H1 (cell line): ENCODE measurements at regions not wholly inside any gene's neighbourhood (a gene's known extent, or its start where the extent isn't known, plus 50 kb on each side); places are given as distances from the start of the nearest gene placed in this dataset.

Source experiments
- CTCF ChIA-PET: fragments of 300-600 bp; sonication (Branson Sonifier 250); formaldehyde crosslinking; loops from one replicate; lab custom pipeline; 2021; ENCODE audit not compliant: partially characterized antibody; lab: Charles Lee
- POLR2A ChIA-PET: fragments of 300-600 bp; sonication (Branson Sonifier 250); formaldehyde crosslinking; loops from one replicate; lab custom pipeline; 2021; ENCODE audit warnings: inconsistent platforms; ENCODE audit not compliant: partially characterized antibody; lab: Charles Lee
- DNase-seq, 2 experiments: peaks; one replicate each; pipeline versions ENCODE4 v3.0.0 to v3.0.0-alpha.2; 2010 to 2022; ENCODE audit warnings: low spot score in 2 of 2, low read depth in 1 of 2, mixed read lengths in 1 of 2
- FAIRE-seq: peaks from 2 replicates; lab custom pipeline; 2011; peaks lifted over from hg19 to GRCh38; lab: Jason Lieb, UNC
- H2AFZ ChIP-seq: 2 replicates; pipeline ENCODE4 v1.8.1; 2012; ENCODE audit warnings: low read length, inconsistent platforms
- H2AK5ac ChIP-seq: 2 replicates; pipeline ENCODE4 v1.6.1; 2013; ENCODE audit warnings: low read depth, low read length
- H2BK120ac ChIP-seq: replicated peaks from 2 replicates; pipeline ENCODE3; 2013; ENCODE audit warnings: low read depth, low read length, inconsistent platforms
- H2BK12ac ChIP-seq: 2 replicates; pipeline ENCODE4 v1.6.1; 2013; ENCODE audit warnings: low read depth, low read length
- H2BK15ac ChIP-seq: 2 replicates; pipeline ENCODE4 v1.6.1; 2013; ENCODE audit warnings: low read length
- H2BK20ac ChIP-seq: 2 replicates; pipeline ENCODE4 v1.6.1; 2013; ENCODE audit warnings: low read length
- H2BK5ac ChIP-seq: 2 replicates; pipeline ENCODE4 v1.6.1; 2013; ENCODE audit warnings: low read depth, low read length
- H3K14ac ChIP-seq: 2 replicates; pipeline ENCODE4 v1.6.1; 2013; ENCODE audit warnings: inconsistent platforms; ENCODE audit not compliant: insufficient read length
- H3K18ac ChIP-seq: 2 replicates; pipeline ENCODE4 v1.6.1; 2013; ENCODE audit warnings: low read length; ENCODE audit errors: extremely low read depth
- H3K23ac ChIP-seq: 2 replicates; pipeline ENCODE4 v1.6.1; 2013; ENCODE audit warnings: inconsistent platforms; ENCODE audit not compliant: insufficient read length
- H3K23me2 ChIP-seq: 2 replicates; pipeline ENCODE4 v1.6.1; 2013; ENCODE audit warnings: low read depth, low read length
- H3K27ac ChIP-seq: 2 replicates; pipeline ENCODE4 v1.6.1; 2011; ENCODE audit warnings: low read depth, low read length, inconsistent platforms
- H3K27me3 ChIP-seq, 4 experiments: replicated peaks in 1 of 4; 1 replicate in 1 of 4; 2 replicates in 3 of 4; pipeline versions ENCODE4 v1.6.1 to v1.8.1; 2011 to 2013; ENCODE audit warnings: low read length in 3 of 4, mild to moderate bottlenecking in 3 of 4, inconsistent platforms in 2 of 4, mixed read lengths in 2 of 4, moderate library complexity in 1 of 4; ENCODE audit not compliant: control insufficient read depth in 3 of 4, insufficient read depth in 3 of 4; ENCODE audit errors: extremely low read depth in 1 of 4
- H3K36me3 ChIP-seq, 4 experiments: 2 replicates each; pipeline versions ENCODE4 v1.6.1 to v1.8.1; 2011 to 2013; ENCODE audit warnings: mild to moderate bottlenecking in 4 of 4, low read length in 3 of 4, moderate library complexity in 2 of 4, control low read depth in 1 of 4, inconsistent platforms in 1 of 4; ENCODE audit not compliant: insufficient read depth in 4 of 4, control insufficient read depth in 2 of 4
- H3K4ac ChIP-seq: replicated peaks from 2 replicates; pipeline ENCODE3; 2013; ENCODE audit warnings: low read length, low read depth, mixed read lengths, inconsistent platforms; ENCODE audit not compliant: insufficient read length
- H3K4me1 ChIP-seq, 4 experiments: replicated peaks in 1 of 4; 1 replicate in 1 of 4; 2 replicates in 3 of 4; pipeline versions ENCODE4 v1.6.1 to v1.8.1; 2011 to 2013; ENCODE audit warnings: low read length in 3 of 4, inconsistent platforms in 2 of 4, mixed read lengths in 1 of 4; ENCODE audit not compliant: insufficient read depth in 4 of 4, control insufficient read depth in 3 of 4
- H3K4me2 ChIP-seq, 2 experiments: 2 replicates each; pipeline versions ENCODE4 v1.6.1 to v1.8.1; 2011 to 2013; ENCODE audit warnings: low read depth in 2 of 2, low read length in 2 of 2, control low read depth in 1 of 2, inconsistent platforms in 1 of 2, mild to moderate bottlenecking in 1 of 2; ENCODE audit not compliant: insufficient read depth in 1 of 2
- H3K4me3 ChIP-seq, 4 experiments: fragments of 200-600, 300-600 bp in 1 of 4; sonication (generic), shearing (Covaris generic), sonication (Bioruptor Twin) in 1 of 4; 2 replicates each; pipeline versions ENCODE4 v1.5.1 to v1.8.1; 2011 to 2016; ENCODE audit warnings: low read length in 4 of 4, low read depth in 3 of 4, control low read depth in 2 of 4, inconsistent platforms in 2 of 4, mild to moderate bottlenecking in 2 of 4, mixed read lengths in 1 of 4, moderate library complexity in 1 of 4; ENCODE audit not compliant: insufficient read depth in 2 of 4; ENCODE audit errors: extremely low read depth in 1 of 4
- H3K56ac ChIP-seq: replicated peaks from 2 replicates; pipeline ENCODE3; 2013; ENCODE audit warnings: low read depth, mild to moderate bottlenecking, mixed read lengths, low read length, inconsistent platforms; ENCODE audit not compliant: insufficient read length
- H3K79me1 ChIP-seq: 2 replicates; pipeline ENCODE4 v1.6.1; 2013; ENCODE audit warnings: low read depth, low read length, control low read depth
- H3K79me2 ChIP-seq, 2 experiments: 2 replicates each; pipeline versions ENCODE4 v1.6.1 to v1.8.1; 2012 to 2013; ENCODE audit warnings: low read length in 2 of 2, mild to moderate bottlenecking in 2 of 2, inconsistent platforms in 1 of 2; ENCODE audit not compliant: insufficient read depth in 2 of 2, control insufficient read depth in 1 of 2
- H3K9ac ChIP-seq, 4 experiments: replicated peaks in 1 of 4; 1 replicate in 1 of 4; 2 replicates in 3 of 4; pipeline versions ENCODE4 v1.6.1 to v1.8.1; 2011 to 2013; ENCODE audit warnings: low read depth in 3 of 4, low read length in 3 of 4, control low read depth in 2 of 4, mild to moderate bottlenecking in 2 of 4, moderate library complexity in 2 of 4, inconsistent platforms in 1 of 4; ENCODE audit errors: extremely low read depth in 1 of 4
- H3K9me3 ChIP-seq, 2 experiments: 2 replicates each; pipeline versions ENCODE4 v1.6.1 to v1.8.1; 2012 to 2013; ENCODE audit warnings: mild to moderate bottlenecking in 2 of 2, moderate library complexity in 2 of 2, control low read depth in 1 of 2, inconsistent platforms in 1 of 2, low read depth in 1 of 2, low read length in 1 of 2, mixed read lengths in 1 of 2; ENCODE audit not compliant: insufficient read depth in 2 of 2
- H4K20me1 ChIP-seq, 2 experiments: replicated peaks in 1 of 2; 2 replicates each; pipeline versions ENCODE3 to v1.8.1; 2011 to 2013; ENCODE audit warnings: inconsistent platforms in 2 of 2, low read length in 2 of 2, mild to moderate bottlenecking in 1 of 2; ENCODE audit not compliant: insufficient read depth in 2 of 2, control insufficient read depth in 1 of 2
- H4K5ac ChIP-seq: 2 replicates; pipeline ENCODE4 v1.6.1; 2013; ENCODE audit warnings: low read length, low read depth, mixed read lengths, inconsistent platforms; ENCODE audit not compliant: insufficient read length
- H4K8ac ChIP-seq: 2 replicates; pipeline ENCODE4 v1.8.0; 2013; ENCODE audit warnings: mild to moderate bottlenecking, moderate library complexity, low read length, inconsistent platforms; ENCODE audit not compliant: insufficient read depth; ENCODE audit errors: extremely low read depth
- H4K91ac ChIP-seq: replicated peaks from 2 replicates; pipeline ENCODE3; 2013; ENCODE audit warnings: low read length, mixed read lengths, inconsistent platforms; ENCODE audit not compliant: insufficient read length
- EP300 ChIP-seq, 2 experiments: IDR thresholded peaks; 1 replicate in 1 of 2; 2 replicates in 1 of 2; pipeline ENCODE4 v1.6.1; 2011 to 2012; ENCODE audit warnings: low read depth in 2 of 2, low read length in 2 of 2, mild to moderate bottlenecking in 2 of 2, borderline replicate concordance in 1 of 2, inconsistent platforms in 1 of 2, moderate library complexity in 1 of 2
- HDAC2 ChIP-seq, 2 experiments: fragments of 300-600 bp in 1 of 2; sonication (generic) in 1 of 2; IDR thresholded peaks; 2 replicates each; pipeline ENCODE4 v1.6.1; 2011 to 2012; ENCODE audit warnings: low read depth in 2 of 2, low read length in 2 of 2, mild to moderate bottlenecking in 2 of 2, moderate library complexity in 2 of 2, borderline replicate concordance in 1 of 2, inconsistent platforms in 1 of 2
- HDAC6 ChIP-seq: IDR thresholded peaks from one replicate; pipeline ENCODE4 v1.7.1; 2012; ENCODE audit warnings: low read depth, mild to moderate bottlenecking, inconsistent platforms, low read length, moderate library complexity
- JUN ChIP-seq: IDR thresholded peaks from 2 replicates; pipeline ENCODE4 v1.6.1; 2011; ENCODE audit warnings: low read depth, mild to moderate bottlenecking, improper control_type of control experiment, low read length
- SIX5 ChIP-seq: IDR thresholded peaks from 2 replicates; pipeline ENCODE4 v1.6.1; 2011; ENCODE audit warnings: mild to moderate bottlenecking, low read depth, low read length
- ZNF274 ChIP-seq: IDR thresholded peaks from 2 replicates; pipeline ENCODE4 v1.7.0; 2012; ENCODE audit warnings: low read length, borderline replicate concordance; ENCODE audit errors: extremely low read depth
- WGBS, 2 experiments: shearing (Covaris generic) in 1 of 2; methylation state at CpG; one replicate each; pipeline versions ENCODE4 v1.1.6 to v1.1.7; 2013 to 2015; ENCODE audit warnings: low lambda C conversion rate in 2 of 2, mixed read lengths in 2 of 2, inconsistent platforms in 1 of 2, low coverage in 1 of 2, missing lambda C conversion rate in 1 of 2; ENCODE audit not compliant: insufficient replicate concordance in 2 of 2, insufficient coverage in 1 of 2, insufficient read length in 1 of 2; ENCODE audit errors: extremely low coverage in 1 of 2, missing lambda C conversion rate in 1 of 2; 5-methylcytosine and 5-hydroxymethylcytosine counted together
- TF ChIP-seq, protein P1 (sequence below): IDR thresholded peaks from 2 replicates; pipeline ENCODE4 v1.6.1; 2011; ENCODE audit warnings: low read length, improper control_type of control experiment

DNA sequence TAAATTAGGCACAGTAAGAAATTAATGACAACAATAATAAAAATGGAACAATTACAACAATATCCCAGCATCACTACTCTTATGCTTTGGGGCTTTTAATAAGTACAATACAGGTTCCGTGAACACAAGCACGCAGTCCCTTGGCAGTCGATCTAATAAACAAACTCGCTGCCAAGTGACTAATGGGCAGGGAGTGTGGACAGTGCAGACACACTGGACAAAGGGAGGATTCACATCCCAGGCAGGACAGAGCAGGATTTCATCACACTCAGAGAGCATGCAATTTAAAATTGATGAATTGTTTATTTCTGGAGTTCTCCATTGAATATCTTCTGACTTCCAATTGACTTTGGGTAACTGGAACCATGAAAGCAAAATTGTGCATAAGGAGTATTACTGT lies 524.1 kb upstream of the CFAP20DC start:
- H3K79me1 ChIP-seq, result no peaks in the 10 kb centered on the region
- H3K27me3 ChIP-seq, result no peaks in the 10 kb centered on the region
- no peak overlapping the region for H2BK120ac ChIP-seq
- H2BK20ac ChIP-seq, result no peak overlapping the region
- no peak for FAIRE-seq
- H3K56ac ChIP-seq, result no peak overlapping the region
- no peak overlapping the region for H4K5ac ChIP-seq
- no peak overlapping the region for H4K91ac ChIP-seq
- H2BK5ac ChIP-seq, result no peak overlapping the region
- no peak overlapping the region for H2BK15ac ChIP-seq
- 96% methylated on average over 4 of the region's 4 CpGs; no CpG with 5 or more reads in 1 of the 2 experiments for WGBS, 2 experiments
- no peaks in the 10 kb centered on the region for H3K36me3 ChIP-seq
- no peak overlapping the region for H3K14ac ChIP-seq
- no peak overlapping the region for H4K8ac ChIP-seq
- no peak overlapping the region for H3K4ac ChIP-seq
- H3K4me1 ChIP-seq, result no peaks in the 10 kb centered on the region
- H2AFZ ChIP-seq, result no peak overlapping the region
- no peak overlapping the region for H3K27ac ChIP-seq
- no peaks in the 10 kb centered on the region for H3K79me2 ChIP-seq
- H3K23ac ChIP-seq, result no peak overlapping the region
- no peak for DNase-seq
- TF ChIP-seq, protein P1, sequence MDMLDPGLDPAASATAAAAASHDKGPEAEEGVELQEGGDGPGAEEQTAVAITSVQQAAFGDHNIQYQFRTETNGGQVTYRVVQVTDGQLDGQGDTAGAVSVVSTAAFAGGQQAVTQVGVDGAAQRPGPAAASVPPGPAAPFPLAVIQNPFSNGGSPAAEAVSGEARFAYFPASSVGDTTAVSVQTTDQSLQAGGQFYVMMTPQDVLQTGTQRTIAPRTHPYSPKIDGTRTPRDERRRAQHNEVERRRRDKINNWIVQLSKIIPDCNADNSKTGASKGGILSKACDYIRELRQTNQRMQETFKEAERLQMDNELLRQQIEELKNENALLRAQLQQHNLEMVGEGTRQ, result no peak
- TF ChIP-seq EP300 (IDR thresholded peaks at IDR 0.05; ENCODE audit: borderline replicate concordance in 1 of 2, low read depth in 2 of 2, low read length in 2 of 2) (no peak), JUN (no peak), HDAC2 (IDR thresholded peaks at IDR 0.05; ENCODE audit: borderline replicate concordance in 1 of 2, low read depth in 2 of 2, low read length in 2 of 2) (no peak), ZNF274 (no peak), HDAC6 (no peak), SIX5 (no peak)
- no peak overlapping the region for H3K4me3 ChIP-seq
- POLR2A ChIA-PET, result no interaction called here
- H3K9ac ChIP-seq, result no peak overlapping the region
- H3K23me2 ChIP-seq, result no peaks in the 10 kb centered on the region
- no peak overlapping the region for H2AK5ac ChIP-seq
- no peaks in the 10 kb centered on the region for H4K20me1 ChIP-seq
- no peak overlapping the region for H3K18ac ChIP-seq
- H2BK12ac ChIP-seq, result no peak overlapping the region
- H3K9me3 ChIP-seq, result no peaks in the 10 kb centered on the region
- no peak overlapping the region for H3K4me2 ChIP-seq
- CTCF ChIA-PET, result interaction anchor here (1.0 to 1.2 kb wide), 3 partner anchors 70 to 319 kb away, joined by 3 to 4 read pairs (median 3); no protein-coding TSS in a partner anchor
